MM.1S (cell line): ENCODE measurements at regions not wholly inside any gene's neighbourhood (a gene's known extent, or its start where the extent isn't known, plus 50 kb on each side); places are given as distances from the start of the nearest gene placed in this dataset.

ENCODE experiments used
- DNase-seq: peaks from one replicate; pipeline ENCODE4 v3.0.0-alpha.2; 2015
- H2AFZ ChIP-seq: fragments of 300-600 bp; sonication (generic); 2 replicates; pipeline ENCODE4 v1.6.0; 2016; ENCODE audit warnings: antibody characterized with exemption, low read length
- H3F3A ChIP-seq: fragments of 300-600 bp; sonication (generic); 2 replicates; pipeline ENCODE4 v1.6.1; 2016; ENCODE audit warnings: mild to moderate bottlenecking, antibody characterized with exemption, low read length, moderate library complexity, mixed read lengths; ENCODE audit not compliant: insufficient read depth
- H3K27ac ChIP-seq: fragments of 300-600 bp; sonication (generic); 2 replicates; pipeline ENCODE4 v1.5.1; 2016; ENCODE audit warnings: mild to moderate bottlenecking, low read length
- H3K27me3 ChIP-seq: fragments of 300-600 bp; sonication (generic); replicated peaks from 2 replicates; pipeline ENCODE4 v1.6.0; 2016; ENCODE audit warnings: low read length; ENCODE audit not compliant: insufficient read depth
- H3K36me3 ChIP-seq: fragments of 300-600 bp; sonication (generic); replicated peaks from 2 replicates; pipeline ENCODE4 v1.6.1; 2016; ENCODE audit warnings: mild to moderate bottlenecking, low read length, mixed read lengths; ENCODE audit not compliant: insufficient read depth
- H3K4me1 ChIP-seq: fragments of 300-600 bp; sonication (generic); 2 replicates; pipeline ENCODE4 v1.6.1; 2016; ENCODE audit warnings: low read length, mixed read lengths
- H3K4me2 ChIP-seq: fragments of 300-600 bp; sonication (generic); 2 replicates; pipeline ENCODE4 v1.6.0; 2016; ENCODE audit warnings: low read depth, low read length
- H3K4me3 ChIP-seq: fragments of 300-600 bp; sonication (generic); 2 replicates; pipeline ENCODE4 v1.5.1; 2016; ENCODE audit warnings: low read length, mixed read lengths
- H3K79me2 ChIP-seq: fragments of 300-600 bp; sonication (generic); 2 replicates; pipeline ENCODE4 v1.6.1; 2016; ENCODE audit warnings: mixed run types, low read length, mixed read lengths
- H3K9ac ChIP-seq: fragments of 300-600 bp; sonication (generic); 2 replicates; pipeline ENCODE4 v1.6.1; 2016; ENCODE audit warnings: low read length, mixed read lengths
- H3K9me2 ChIP-seq: fragments of 300-600 bp; sonication (generic); replicated peaks from 2 replicates; pipeline ENCODE4 v1.6.1; 2016; ENCODE audit warnings: mild to moderate bottlenecking, low read length, mixed read lengths; ENCODE audit not compliant: insufficient read depth
- H3K9me3 ChIP-seq: fragments of 300-600 bp; sonication (generic); replicated peaks from 2 replicates; pipeline ENCODE4 v1.6.1; 2016; ENCODE audit warnings: mild to moderate bottlenecking, low read length, mixed read lengths; ENCODE audit not compliant: insufficient read depth
- H4K20me1 ChIP-seq: fragments of 300-600 bp; sonication (generic); 2 replicates; pipeline ENCODE4 v1.6.1; 2016; ENCODE audit warnings: mild to moderate bottlenecking, low read length, moderate library complexity, mixed read lengths; ENCODE audit not compliant: insufficient read depth
- EZH2 ChIP-seq: fragments of 300-600 bp; sonication (generic); optimal IDR thresholded peaks from 2 replicates; pipeline ENCODE3; 2017; ENCODE audit warnings: low read depth, mild to moderate bottlenecking, antibody characterized with exemption, low read length, mixed read lengths
- EZH2phosphoT487 ChIP-seq: fragments of 300-600 bp; sonication (generic); IDR thresholded peaks from 2 replicates; pipeline ENCODE4 v1.6.1; 2018; ENCODE audit warnings: antibody characterized with exemption, low read length
- TF ChIP-seq, protein P1 (sequence below): fragments of 300-600 bp; sonication (generic); IDR thresholded peaks from 2 replicates; pipeline ENCODE4 v1.5.1; 2016; ENCODE audit warnings: antibody characterized with exemption, low read length, mixed read lengths

DNA sequence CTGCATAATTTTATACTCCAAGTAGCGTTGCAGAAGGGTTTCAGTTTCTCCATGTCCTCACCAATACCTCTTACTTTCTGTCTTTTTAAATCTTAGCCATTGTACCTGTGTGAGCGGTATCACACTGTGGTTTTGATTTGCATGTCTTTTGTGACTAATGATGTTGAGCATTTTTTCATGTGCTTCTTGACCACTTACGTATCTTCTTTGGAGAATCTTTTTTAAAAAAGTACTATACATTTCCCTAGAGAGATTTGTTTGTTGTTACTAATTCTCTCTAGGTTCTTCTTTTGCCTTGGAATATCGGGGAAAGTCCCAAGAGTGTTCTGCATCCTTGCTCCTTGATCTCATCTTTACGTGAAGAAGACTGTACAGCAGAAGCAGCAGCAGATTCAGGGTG lies 81.8 kb upstream of the WARS2 start:
- no peaks in the 10 kb centered on the region for H3K79me2 ChIP-seq
- no peak for TF ChIP-seq EZH2phosphoT487
- TF ChIP-seq EZH2, result no peak
- TF ChIP-seq, protein P1, sequence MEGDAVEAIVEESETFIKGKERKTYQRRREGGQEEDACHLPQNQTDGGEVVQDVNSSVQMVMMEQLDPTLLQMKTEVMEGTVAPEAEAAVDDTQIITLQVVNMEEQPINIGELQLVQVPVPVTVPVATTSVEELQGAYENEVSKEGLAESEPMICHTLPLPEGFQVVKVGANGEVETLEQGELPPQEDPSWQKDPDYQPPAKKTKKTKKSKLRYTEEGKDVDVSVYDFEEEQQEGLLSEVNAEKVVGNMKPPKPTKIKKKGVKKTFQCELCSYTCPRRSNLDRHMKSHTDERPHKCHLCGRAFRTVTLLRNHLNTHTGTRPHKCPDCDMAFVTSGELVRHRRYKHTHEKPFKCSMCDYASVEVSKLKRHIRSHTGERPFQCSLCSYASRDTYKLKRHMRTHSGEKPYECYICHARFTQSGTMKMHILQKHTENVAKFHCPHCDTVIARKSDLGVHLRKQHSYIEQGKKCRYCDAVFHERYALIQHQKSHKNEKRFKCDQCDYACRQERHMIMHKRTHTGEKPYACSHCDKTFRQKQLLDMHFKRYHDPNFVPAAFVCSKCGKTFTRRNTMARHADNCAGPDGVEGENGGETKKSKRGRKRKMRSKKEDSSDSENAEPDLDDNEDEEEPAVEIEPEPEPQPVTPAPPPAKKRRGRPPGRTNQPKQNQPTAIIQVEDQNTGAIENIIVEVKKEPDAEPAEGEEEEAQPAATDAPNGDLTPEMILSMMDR, result no peak
- H4K20me1 ChIP-seq, result no peaks in the 10 kb centered on the region
- no peaks in the 10 kb centered on the region for H3K9me2 ChIP-seq
- no peak overlapping the region for H3K9ac ChIP-seq
- H3K27me3 ChIP-seq, result no peaks in the 10 kb centered on the region
- H3K36me3 ChIP-seq, result no peaks in the 10 kb centered on the region
- H3K27ac ChIP-seq, result no peak overlapping the region
- no peak for DNase-seq
- no peak overlapping the region for H2AFZ ChIP-seq
- no peak overlapping the region for H3K4me2 ChIP-seq
- H3K9me3 ChIP-seq, result no peaks in the 10 kb centered on the region
- no peak overlapping the region for H3K4me3 ChIP-seq
- H3K4me1 ChIP-seq, result no peaks in the 10 kb centered on the region
- H3F3A ChIP-seq, result no peaks in the 10 kb centered on the region

DNA sequence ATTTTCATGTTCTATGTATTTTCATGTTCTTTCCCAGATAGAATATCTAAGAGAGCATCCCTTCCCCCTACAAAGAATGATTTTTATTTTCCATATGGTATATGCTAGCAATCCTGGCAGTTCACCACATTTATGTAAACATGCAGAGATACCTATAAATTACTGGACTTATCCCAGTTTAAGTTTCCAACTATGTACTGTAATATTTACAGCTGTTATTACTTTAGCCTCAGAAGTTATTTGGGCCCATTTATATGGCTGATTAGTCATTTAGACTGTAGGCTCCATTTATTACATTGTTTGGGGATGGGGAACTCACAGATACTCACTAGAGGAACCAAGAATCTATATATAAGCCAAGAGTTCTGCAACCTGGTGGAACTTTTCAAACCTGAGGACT lies 84.8 kb upstream of the WARS2 start:
- Histone ChIP-seq H3F3A (no peaks in the 10 kb centered on the region), H3K9me3 (no peaks in the 10 kb centered on the region), H3K4me3 (no peak overlapping the region), H3K27ac (no peak overlapping the region), H3K79me2 (no peaks in the 10 kb centered on the region), H3K9ac (no peak overlapping the region), H4K20me1 (no peaks in the 10 kb centered on the region), H3K9me2 (no peaks in the 10 kb centered on the region), H3K4me1 (no peaks in the 10 kb centered on the region), H3K36me3 (no peaks in the 10 kb centered on the region), H3K4me2 (no peak overlapping the region), H3K27me3 (no peaks in the 10 kb centered on the region), H2AFZ (no peak overlapping the region)
- no peak for DNase-seq
- TF ChIP-seq EZH2phosphoT487 (no peak), EZH2 (no peak)
- TF ChIP-seq, protein P1, result no peak

DNA sequence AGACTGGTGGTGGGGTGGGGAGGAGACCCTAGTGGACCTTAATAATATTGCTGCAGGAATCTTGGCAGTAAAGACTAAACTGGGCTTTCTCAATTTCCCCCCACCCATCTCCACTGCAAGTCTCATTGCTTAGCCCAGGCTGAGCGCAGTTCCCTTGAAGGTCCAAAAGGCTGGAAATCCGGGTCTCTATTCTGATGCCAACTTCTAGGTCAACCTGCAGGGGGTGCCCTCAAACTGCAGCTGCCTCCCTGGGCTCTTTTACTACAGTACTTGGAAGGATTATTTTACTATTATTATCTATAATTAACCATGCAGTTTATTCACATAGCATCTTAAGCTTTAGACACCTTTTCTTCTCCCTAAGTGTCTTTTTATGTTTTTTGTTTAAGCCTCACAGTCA lies 85.4 kb upstream of the WARS2 start:
- no peak overlapping the region for H3K4me2 ChIP-seq
- no peak for TF ChIP-seq EZH2
- TF ChIP-seq EZH2phosphoT487, result no peak
- TF ChIP-seq, protein P1, result no peak
- no peaks in the 10 kb centered on the region for H3K4me1 ChIP-seq
- H2AFZ ChIP-seq, result no peak overlapping the region
- H3K79me2 ChIP-seq, result no peaks in the 10 kb centered on the region
- no peaks in the 10 kb centered on the region for H3K9me2 ChIP-seq
- DNase-seq, result no peak
- no peaks in the 10 kb centered on the region for H4K20me1 ChIP-seq
- no peaks in the 10 kb centered on the region for H3F3A ChIP-seq
- H3K9me3 ChIP-seq, result no peaks in the 10 kb centered on the region
- no peaks in the 10 kb centered on the region for H3K27me3 ChIP-seq
- no peaks in the 10 kb centered on the region for H3K36me3 ChIP-seq
- H3K9ac ChIP-seq, result no peak overlapping the region
- no peak overlapping the region for H3K27ac ChIP-seq
- no peak overlapping the region for H3K4me3 ChIP-seq

DNA sequence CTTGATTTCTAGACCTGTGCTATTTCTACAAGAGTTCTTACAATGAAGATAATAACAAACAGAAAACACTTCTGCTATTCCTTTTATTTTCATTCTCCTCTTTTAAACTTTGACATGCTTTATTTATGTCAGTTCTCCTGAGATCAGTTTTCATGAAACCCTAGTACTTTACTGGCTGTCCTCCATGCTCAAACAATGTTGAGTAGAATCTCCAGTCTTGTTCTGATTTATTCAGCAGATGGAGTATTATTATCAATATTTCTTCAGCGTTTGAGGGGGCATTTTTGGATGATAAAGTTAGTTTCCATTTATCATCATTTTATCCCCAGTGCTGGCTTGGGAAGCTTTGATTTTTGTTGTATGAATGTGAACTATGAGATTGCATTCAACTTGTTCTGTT lies 85.9 kb upstream of the WARS2 start:
- H3F3A ChIP-seq, result no peaks in the 10 kb centered on the region
- no peak overlapping the region for H3K4me3 ChIP-seq
- no peaks in the 10 kb centered on the region for H4K20me1 ChIP-seq
- H3K4me2 ChIP-seq, result no peak overlapping the region
- H3K9ac ChIP-seq, result no peak overlapping the region
- H2AFZ ChIP-seq, result no peak overlapping the region
- H3K79me2 ChIP-seq, result no peaks in the 10 kb centered on the region
- no peaks in the 10 kb centered on the region for H3K9me2 ChIP-seq
- no peak overlapping the region for H3K27ac ChIP-seq
- H3K4me1 ChIP-seq, result no peaks in the 10 kb centered on the region
- no peaks in the 10 kb centered on the region for H3K36me3 ChIP-seq
- DNase-seq, result no peak
- no peaks in the 10 kb centered on the region for H3K27me3 ChIP-seq
- H3K9me3 ChIP-seq, result no peaks in the 10 kb centered on the region
- TF ChIP-seq EZH2 (no peak), EZH2phosphoT487 (no peak)
- TF ChIP-seq, protein P1, result no peak
